Esophagus squamous epithelium (tissue), 4 donors: ENCODE measurements at regions not wholly inside any gene's neighbourhood (a gene's known extent, or its start where the extent isn't known, plus 50 kb on each side); places are given as distances from the start of the nearest gene placed in this dataset.

Source experiments
- POLR2A ChIP-seq, 4 donors: fragments of 450-650 bp; IDR thresholded peaks; one replicate each; pipeline ENCODE4 v1.6.1; 2017; ENCODE audit warnings: antibody characterized with exemption in 4 of 4, mild to moderate bottlenecking in 4 of 4, moderate library complexity in 3 of 4
- TF ChIP-seq, protein P1 (sequence below), 6 experiments: fragments of 450-650 bp in 4 of 6; fragments of 200-600 bp in 2 of 6; sonication (generic) in 2 of 6; IDR thresholded peaks; one replicate each; pipeline ENCODE4 v1.5.1; 2016 to 2019; ENCODE audit warnings: antibody characterized with exemption in 6 of 6, mild to moderate bottlenecking in 4 of 6, moderate library complexity in 4 of 6

DNA sequence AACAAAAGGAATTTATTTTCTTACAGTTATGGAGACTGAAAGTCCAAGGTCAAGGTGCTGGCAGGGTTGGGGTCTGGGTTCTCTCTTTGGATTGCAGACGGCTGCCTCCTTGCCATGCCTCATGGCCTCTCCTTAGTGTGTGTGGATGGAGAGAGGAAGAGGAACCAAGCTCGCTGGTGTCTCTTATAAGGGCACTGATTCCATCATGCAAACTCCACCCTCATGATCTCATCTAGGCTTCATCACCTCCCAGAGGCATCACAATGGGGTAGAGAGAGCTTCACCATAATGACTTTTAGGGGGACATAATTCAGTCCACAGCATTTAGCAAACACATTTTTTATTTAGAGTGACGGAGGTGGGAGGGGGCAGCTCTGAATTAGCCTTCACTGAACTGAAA lies 104.9 kb upstream of the ABCC4 start:
- no peak for TF ChIP-seq POLR2A (IDR thresholded peaks at IDR 0.05)
- TF ChIP-seq, protein P1, sequence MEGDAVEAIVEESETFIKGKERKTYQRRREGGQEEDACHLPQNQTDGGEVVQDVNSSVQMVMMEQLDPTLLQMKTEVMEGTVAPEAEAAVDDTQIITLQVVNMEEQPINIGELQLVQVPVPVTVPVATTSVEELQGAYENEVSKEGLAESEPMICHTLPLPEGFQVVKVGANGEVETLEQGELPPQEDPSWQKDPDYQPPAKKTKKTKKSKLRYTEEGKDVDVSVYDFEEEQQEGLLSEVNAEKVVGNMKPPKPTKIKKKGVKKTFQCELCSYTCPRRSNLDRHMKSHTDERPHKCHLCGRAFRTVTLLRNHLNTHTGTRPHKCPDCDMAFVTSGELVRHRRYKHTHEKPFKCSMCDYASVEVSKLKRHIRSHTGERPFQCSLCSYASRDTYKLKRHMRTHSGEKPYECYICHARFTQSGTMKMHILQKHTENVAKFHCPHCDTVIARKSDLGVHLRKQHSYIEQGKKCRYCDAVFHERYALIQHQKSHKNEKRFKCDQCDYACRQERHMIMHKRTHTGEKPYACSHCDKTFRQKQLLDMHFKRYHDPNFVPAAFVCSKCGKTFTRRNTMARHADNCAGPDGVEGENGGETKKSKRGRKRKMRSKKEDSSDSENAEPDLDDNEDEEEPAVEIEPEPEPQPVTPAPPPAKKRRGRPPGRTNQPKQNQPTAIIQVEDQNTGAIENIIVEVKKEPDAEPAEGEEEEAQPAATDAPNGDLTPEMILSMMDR (IDR thresholded peaks at IDR 0.05), result no peak
